ENCODE measurements at regions not wholly inside any gene's neighbourhood (a gene's known extent, or its start where the extent isn't known, plus 50 kb on each side); places are given as distances from the start of the nearest gene placed in this dataset.

DNA sequence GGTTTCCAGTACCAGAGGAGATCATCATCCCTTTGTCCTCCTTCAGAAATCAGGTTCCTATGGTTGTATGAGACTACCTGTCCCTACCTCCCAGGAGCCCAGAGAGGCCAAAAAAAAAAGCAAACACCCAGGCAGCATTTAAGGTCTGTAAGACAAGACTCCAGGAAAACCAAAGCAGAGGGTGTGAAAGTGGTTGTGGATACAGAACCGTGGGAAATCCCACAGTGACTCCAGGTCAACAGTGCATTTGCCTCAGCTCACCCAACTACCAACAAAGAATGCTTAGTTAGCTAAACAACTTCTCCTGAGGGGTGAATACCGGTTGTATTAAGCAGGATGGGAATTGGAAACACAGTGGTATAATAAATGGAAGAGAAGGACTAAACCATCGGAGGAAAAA, 83.6 kb downstream of the LBH start:
- no peak for DNase-seq (ENCODE audit: low read depth, low spot score)
- no peak for FAIRE-seq

DNA sequence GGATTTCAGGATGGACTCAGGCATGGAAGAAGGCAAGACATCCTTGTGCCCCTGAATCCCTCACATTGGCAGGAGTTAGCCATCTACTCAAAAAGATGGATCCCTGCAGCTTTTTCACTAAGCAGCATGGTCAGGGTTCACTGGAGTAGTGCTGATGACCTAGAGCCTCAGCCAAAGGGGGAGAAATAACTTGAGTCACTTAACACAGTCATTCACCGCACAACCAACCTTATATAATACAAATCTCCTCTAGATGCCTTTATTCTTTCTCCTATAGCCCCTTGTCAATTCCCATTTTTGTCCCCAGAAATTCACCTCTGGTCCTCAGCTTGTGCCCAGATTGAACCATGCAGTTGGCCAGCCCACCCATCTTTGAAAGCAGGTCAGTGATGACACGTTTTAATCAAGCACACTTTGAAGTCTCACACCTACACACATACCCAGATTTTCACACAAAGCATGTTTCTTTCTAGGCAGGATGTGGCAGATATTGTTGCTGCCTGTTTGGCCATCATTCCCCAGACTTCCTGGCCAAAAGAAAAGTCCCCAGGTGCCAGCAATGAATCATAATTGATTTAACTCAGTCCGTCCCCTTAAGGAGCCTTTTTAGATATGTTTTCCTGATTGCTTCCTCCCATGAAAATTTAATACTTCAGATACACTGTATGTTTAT, 84.2 kb downstream of the LBH start:
- Histone ChIP-seq H3K79me2 (ENCODE audit: control insufficient read depth, insufficient read depth, low read length) (no peaks in the 10 kb centered on the region), H2AFZ (ENCODE audit: control insufficient read depth, low read length) (no peak overlapping the region), H3K4me2 (ENCODE audit: control insufficient read depth, extremely low read depth, insufficient read depth, low read depth, low read length) (peak overlapping the region; percentile 1), H3K4me1 (ENCODE audit: control insufficient read depth, extremely low read depth, insufficient read depth, low read length) (no peaks in the 10 kb centered on the region), H3K9me1 (ENCODE audit: control insufficient read depth, extremely low read depth, insufficient read depth, low read length) (no peaks in the 10 kb centered on the region), H3K9ac (ENCODE audit: control insufficient read depth, extremely low read depth, insufficient read depth, low read length) (no peak overlapping the region), H3K9me3 (ENCODE audit: control insufficient read depth, low read depth, low read length) (no peaks in the 10 kb centered on the region), H3K27ac (ENCODE audit: control insufficient read depth, insufficient read depth, low read length) (no peak overlapping the region), H3K27me3 (ENCODE audit: control insufficient read depth, extremely low read depth, insufficient read depth, low read length) (no peaks in the 10 kb centered on the region), H3K4me3 (ENCODE audit: control insufficient read depth in 2 of 3, extremely low read depth in 1 of 3, insufficient read depth in 2 of 3, low read depth in 1 of 3, low read length in 3 of 3) (no peak overlapping the region), H4K20me1 (ENCODE audit: control insufficient read depth, extremely low read depth, insufficient read depth, low read length) (no peaks in the 10 kb centered on the region), H3K36me3 (ENCODE audit: control insufficient read depth in 2 of 2, extremely low read depth in 1 of 2, insufficient read depth in 2 of 2, low read length in 2 of 2) (no peaks in the 10 kb centered on the region)
- TF ChIP-seq EZH2 (IDR thresholded peaks at IDR 0.05; ENCODE audit: low read length), result no peak
- TF ChIP-seq, protein P1, sequence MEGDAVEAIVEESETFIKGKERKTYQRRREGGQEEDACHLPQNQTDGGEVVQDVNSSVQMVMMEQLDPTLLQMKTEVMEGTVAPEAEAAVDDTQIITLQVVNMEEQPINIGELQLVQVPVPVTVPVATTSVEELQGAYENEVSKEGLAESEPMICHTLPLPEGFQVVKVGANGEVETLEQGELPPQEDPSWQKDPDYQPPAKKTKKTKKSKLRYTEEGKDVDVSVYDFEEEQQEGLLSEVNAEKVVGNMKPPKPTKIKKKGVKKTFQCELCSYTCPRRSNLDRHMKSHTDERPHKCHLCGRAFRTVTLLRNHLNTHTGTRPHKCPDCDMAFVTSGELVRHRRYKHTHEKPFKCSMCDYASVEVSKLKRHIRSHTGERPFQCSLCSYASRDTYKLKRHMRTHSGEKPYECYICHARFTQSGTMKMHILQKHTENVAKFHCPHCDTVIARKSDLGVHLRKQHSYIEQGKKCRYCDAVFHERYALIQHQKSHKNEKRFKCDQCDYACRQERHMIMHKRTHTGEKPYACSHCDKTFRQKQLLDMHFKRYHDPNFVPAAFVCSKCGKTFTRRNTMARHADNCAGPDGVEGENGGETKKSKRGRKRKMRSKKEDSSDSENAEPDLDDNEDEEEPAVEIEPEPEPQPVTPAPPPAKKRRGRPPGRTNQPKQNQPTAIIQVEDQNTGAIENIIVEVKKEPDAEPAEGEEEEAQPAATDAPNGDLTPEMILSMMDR (optimal IDR thresholded peaks at IDR 0.05 in 1 of 3, IDR thresholded peaks at IDR 0.05 in 1 of 3, conservative IDR thresholded peaks at IDR 0.05 in 1 of 3; ENCODE audit: extremely low read depth in 1 of 3, insufficient read depth in 2 of 3, low read length in 3 of 3), result no peak
- dilution Hi-C loops (cut with MboI; ENCODE audit: extremely low pct_ligation_motif_present, low sequenced_read_pairs), result no loop called here
- FAIRE-seq (peak; percentile 39), DNase-seq (ENCODE audit: low read depth, low spot score) (no peak)

More for the DNA sequence above, 83.6 kb downstream of the LBH start:
- Histone ChIP-seq H3K9ac (ENCODE audit: control insufficient read depth, extremely low read depth, insufficient read depth, low read length) (no peak overlapping the region), H3K4me2 (ENCODE audit: control insufficient read depth, extremely low read depth, insufficient read depth, low read depth, low read length) (no peak overlapping the region), H3K4me3 (ENCODE audit: control insufficient read depth in 2 of 3, extremely low read depth in 1 of 3, insufficient read depth in 2 of 3, low read depth in 1 of 3, low read length in 3 of 3) (no peak overlapping the region), H3K9me1 (ENCODE audit: control insufficient read depth, extremely low read depth, insufficient read depth, low read length) (no peaks in the 10 kb centered on the region), H3K27ac (ENCODE audit: control insufficient read depth, insufficient read depth, low read length) (no peak overlapping the region), H3K79me2 (ENCODE audit: control insufficient read depth, insufficient read depth, low read length) (no peaks in the 10 kb centered on the region), H3K4me1 (ENCODE audit: control insufficient read depth, extremely low read depth, insufficient read depth, low read length) (no peaks in the 10 kb centered on the region), H3K27me3 (ENCODE audit: control insufficient read depth, extremely low read depth, insufficient read depth, low read length) (no peaks in the 10 kb centered on the region), H2AFZ (ENCODE audit: control insufficient read depth, low read length) (no peak overlapping the region), H3K36me3 (ENCODE audit: control insufficient read depth in 2 of 2, extremely low read depth in 1 of 2, insufficient read depth in 2 of 2, low read length in 2 of 2) (no peaks in the 10 kb centered on the region), H4K20me1 (ENCODE audit: control insufficient read depth, extremely low read depth, insufficient read depth, low read length) (no peaks in the 10 kb centered on the region), H3K9me3 (ENCODE audit: control insufficient read depth, low read depth, low read length) (no peaks in the 10 kb centered on the region)
- no peak for TF ChIP-seq EZH2 (IDR thresholded peaks at IDR 0.05; ENCODE audit: low read length)
- TF ChIP-seq, protein P1 (optimal IDR thresholded peaks at IDR 0.05 in 1 of 3, IDR thresholded peaks at IDR 0.05 in 1 of 3, conservative IDR thresholded peaks at IDR 0.05 in 1 of 3; ENCODE audit: extremely low read depth in 1 of 3, insufficient read depth in 2 of 3, low read length in 3 of 3), result no peak
- dilution Hi-C loops (cut with MboI; ENCODE audit: extremely low pct_ligation_motif_present, low sequenced_read_pairs), result no loop called here

Data from keratinocyte (primary cell).